ENCODE measurements at regions not wholly inside any gene's neighbourhood (a gene's known extent, or its start where the extent isn't known, plus 50 kb on each side); places are given as distances from the start of the nearest gene placed in this dataset.
"Not testable (repeated sequence)": the region's sequence is repeated elsewhere in the genome, so short reads cannot be mapped to it uniquely, and the experiment has no call there.

- DNase-seq = no peak
Measured at GRCh38 chr6:2363211-2363610, 117.8 kb upstream of the GMDS start.

GRCh38 chr6:2361195-2361594 lies 115.8 kb upstream of the GMDS start:
- DNase-seq = no peak

GRCh38 chr6:2360716-2361115 lies 115.3 kb upstream of the GMDS start:
- no peak for DNase-seq

GRCh38 chr6:2360126-2360525 lies 114.7 kb upstream of the GMDS start:
- DNase-seq = no peak

GRCh38 chr6:2355150-2355549 lies 109.7 kb upstream of the GMDS start:
- DNase-seq = no peak

- DNase-seq = no peak
Measured at GRCh38 chr6:2354138-2354491, 108.7 kb upstream of the GMDS start.

GRCh38 chr6:2353412-2354137 lies 108.2 kb upstream of the GMDS start:
- peak; percentile 37 for DNase-seq

- no peak for DNase-seq
Measured at GRCh38 chr6:2351807-2352431, 106.5 kb upstream of the GMDS start.

- no peak for DNase-seq
Measured at GRCh38 chr6:2351090-2351489, 105.7 kb upstream of the GMDS start.

- DNase-seq = no peak
Measured at GRCh38 chr6:2346078-2346477, 100.7 kb upstream of the GMDS start.

- DNase-seq = no peak
Measured at GRCh38 chr6:2344319-2344905, 99.0 kb upstream of the GMDS start.

- DNase-seq = no peak
Measured at GRCh38 chr6:2327591-2327990, 82.2 kb upstream of the GMDS start.

GRCh38 chr6:2324166-2324953 lies 79.0 kb upstream of the GMDS start:
- no peak for DNase-seq

- DNase-seq = not testable (repeated sequence)
Measured at GRCh38 chr6:2317498-2317897, 72.1 kb upstream of the GMDS start.

- no peak for DNase-seq
Measured at GRCh38 chr6:2314641-2315040, 69.2 kb upstream of the GMDS start.

GRCh38 chr6:2310042-2310441 lies 64.6 kb upstream of the GMDS start:
- no peak for DNase-seq

- no peak for DNase-seq
Measured at GRCh38 chr6:2309122-2309521, 63.7 kb upstream of the GMDS start.

GRCh38 chr6:2307799-2308198 lies 62.4 kb upstream of the GMDS start:
- DNase-seq = no peak

- DNase-seq = no peak
Measured at GRCh38 chr6:2305951-2306350, 60.5 kb upstream of the GMDS start.

GRCh38 chr6:2302482-2302881 lies 57.1 kb upstream of the GMDS start:
- not testable (repeated sequence) for DNase-seq

GRCh38 chr6:2296781-2297180 lies 51.4 kb upstream of the GMDS start:
- DNase-seq = no peak
